ENCODE measurements at regions not wholly inside any gene's neighbourhood (a gene's known extent, or its start where the extent isn't known, plus 50 kb on each side); places are given as distances from the start of the nearest gene placed in this dataset.

DNA sequence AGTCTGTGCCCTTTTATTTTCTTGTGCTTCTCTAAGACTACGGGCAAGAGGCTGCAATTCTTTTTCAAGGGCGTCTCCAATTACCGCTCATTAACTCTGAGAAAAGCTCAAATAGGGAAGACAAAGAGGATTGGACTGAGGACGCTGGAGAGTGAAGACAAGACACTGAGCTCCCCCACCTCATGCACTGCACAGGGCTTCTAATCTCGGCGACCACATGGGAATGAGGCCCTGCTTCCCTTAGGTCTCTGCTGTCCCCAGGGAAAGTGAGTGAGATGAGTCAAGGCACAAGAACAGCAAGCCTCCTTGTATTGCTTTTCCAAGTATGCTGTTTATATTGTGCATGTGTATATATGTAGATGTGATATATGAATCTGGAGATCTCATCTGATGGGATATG is 392.2 kb upstream of the CFAP20DC start:
- TF ChIP-seq POLR2A (IDR thresholded peaks at IDR 0.05; ENCODE audit: low read depth, low read length) (no peak), POLR2AphosphoS5 (IDR thresholded peaks at IDR 0.05; ENCODE audit: low read depth, low read length) (no peak), TAF1 (IDR thresholded peaks at IDR 0.05; ENCODE audit: low read depth, low read length) (no peak)

Measured in GM12891 (cell line).